Tibial nerve (tissue), 4 donors: ENCODE measurements at regions not wholly inside any gene's neighbourhood (a gene's known extent, or its start where the extent isn't known, plus 50 kb on each side); places are given as distances from the start of the nearest gene placed in this dataset.

Experiments used
- DNase-seq, 2 donors: peaks; one replicate each; pipeline ENCODE4 v3.0.0-alpha.2; 2019; ENCODE audit warnings: low spot score in 2 of 2
- H3K27ac ChIP-seq, 4 donors: fragments of 200-600 bp; sonication (generic) in 3 of 4; one replicate each; pipeline ENCODE4 v1.5.1; 2017 to 2019; ENCODE audit warnings: mild to moderate bottlenecking in 1 of 4
- H3K27me3 ChIP-seq, 2 donors: fragments of 200-600 bp; sonication (generic) in 1 of 2; one replicate each; pipeline versions ENCODE4 v1.5.1 to v1.6.0; 2017 to 2019
- H3K36me3 ChIP-seq, 3 donors: fragments of 200-600 bp; sonication (generic); one replicate each; pipeline ENCODE4 v1.5.1; 2018 to 2019
- H3K4me1 ChIP-seq, 4 donors: fragments of 200-600 bp; sonication (generic) in 3 of 4; one replicate each; pipeline ENCODE4 v1.5.1; 2017 to 2019
- H3K4me3 ChIP-seq, 4 donors: fragments of 200-600 bp; sonication (generic) in 3 of 4; one replicate each; pipeline ENCODE4 v1.5.1; 2017 to 2019; ENCODE audit warnings: mild to moderate bottlenecking in 1 of 4, moderate library complexity in 1 of 4
- H3K9me3 ChIP-seq, 4 donors: fragments of 200-600 bp; sonication (generic) in 3 of 4; one replicate each; pipeline ENCODE4 v1.5.1; 2017 to 2019
- CTCF ChIP-seq, 5 experiments: fragments of 200-600 bp in 3 of 5; fragments of 450-650 bp in 2 of 5; sonication (generic) in 3 of 5; IDR thresholded peaks; one replicate each; pipeline ENCODE4 v1.5.1; 2016 to 2019; ENCODE audit warnings: antibody characterized with exemption in 5 of 5, mild to moderate bottlenecking in 3 of 5, moderate library complexity in 2 of 5
- EP300 ChIP-seq, 2 donors: sonication (generic); formaldehyde crosslinking; IDR thresholded peaks; one replicate each; pipeline ENCODE4 v1.6.1; 2017; ENCODE audit warnings: antibody characterized with exemption in 2 of 2, mild to moderate bottlenecking in 1 of 2
- POLR2A ChIP-seq, 2 donors: fragments of 450-650 bp; IDR thresholded peaks; one replicate each; pipeline ENCODE4 v1.6.1; 2017; ENCODE audit warnings: antibody characterized with exemption in 2 of 2, mild to moderate bottlenecking in 2 of 2, moderate library complexity in 2 of 2
- WGBS, 2 donors: methylation state at CpG; one replicate each; pipeline ENCODE4 v1.1.5; 2018; 5-methylcytosine and 5-hydroxymethylcytosine counted together

DNA sequence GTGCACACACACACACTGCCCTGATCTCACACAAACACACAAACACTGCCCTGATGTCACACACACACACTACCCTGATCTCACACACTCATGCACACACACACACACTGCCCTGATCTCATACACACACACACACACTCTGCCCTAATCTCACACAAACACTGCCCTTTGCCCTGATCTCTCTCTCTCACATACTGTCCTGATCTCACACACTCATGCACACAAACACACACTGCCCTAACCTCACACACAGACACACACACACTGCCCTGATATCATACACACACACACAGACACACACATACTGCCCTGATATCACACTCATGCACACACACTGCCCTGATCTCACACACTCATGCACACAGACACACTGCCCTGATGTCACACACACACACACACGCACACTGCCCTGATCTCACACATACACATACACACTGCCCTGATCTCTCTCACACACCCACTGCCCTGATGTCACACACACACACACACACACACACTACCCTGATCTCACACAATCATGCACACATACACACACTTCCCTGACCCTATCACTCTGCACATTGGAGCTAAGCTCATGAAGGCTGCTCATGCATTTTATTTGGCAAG is 97.6 kb upstream of the DIO3 start:
- no peak overlapping the region for H3K4me3 ChIP-seq
- peaks cover 0 to 30% of the 10 kb centered on the region in 2 donors for H3K27me3 ChIP-seq
- no peak overlapping the region for H3K27ac ChIP-seq
- no peak for TF ChIP-seq CTCF (IDR thresholded peaks at IDR 0.05)
- TF ChIP-seq EP300 (IDR thresholded peaks at IDR 0.05): no peak
- no peaks in the 10 kb centered on the region for H3K9me3 ChIP-seq
- DNase-seq: no peak
- H3K4me1 ChIP-seq: peaks cover 0 to 8% (median 3%) of the 10 kb centered on the region in 4 donors
- 67 to 100% methylated on average over 1 of the region's 1 CpG for WGBS, 2 donors
- H3K36me3 ChIP-seq: no peaks in the 10 kb centered on the region

DNA sequence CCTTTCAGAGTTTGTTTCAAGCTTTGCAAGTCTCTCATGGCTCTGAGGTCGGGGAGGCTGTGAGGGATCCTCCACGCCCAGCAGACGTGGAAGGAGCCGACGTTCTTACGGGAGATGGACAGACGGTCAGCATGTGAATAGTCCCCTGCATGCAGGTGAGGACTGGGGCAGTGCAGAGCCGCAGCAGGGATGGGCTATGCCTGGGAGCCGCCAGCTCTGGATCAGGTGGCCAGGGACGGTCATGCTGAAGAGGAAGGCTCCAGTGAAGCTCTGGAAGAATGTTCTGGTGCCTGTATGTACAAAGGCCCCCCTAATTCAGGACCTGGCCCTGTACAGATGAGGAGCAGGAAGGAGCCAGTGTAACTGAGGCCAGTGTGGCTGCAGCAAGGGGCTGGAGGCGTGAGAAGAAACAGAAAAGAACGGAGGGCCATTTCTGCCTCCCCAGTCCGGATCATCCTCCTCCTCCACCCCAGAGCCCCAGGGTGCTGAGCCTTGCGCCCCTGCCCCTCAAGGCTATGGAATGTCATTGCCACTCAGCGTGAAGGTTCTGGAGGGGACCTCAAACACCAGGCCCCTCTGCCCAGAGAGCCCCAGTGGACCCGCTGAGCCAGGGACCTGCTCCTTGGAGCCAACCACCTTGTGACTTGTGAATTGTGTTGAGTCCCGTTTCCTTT is 96.8 kb upstream of the DIO3 start:
- H3K27me3 ChIP-seq: peaks cover 0 to 23% of the 10 kb centered on the region in 2 donors
- no peaks in the 10 kb centered on the region for H3K36me3 ChIP-seq
- 79 to 82% methylated on average over 17 of the region's 17 CpGs for WGBS, 2 donors
- DNase-seq: no peak
- no peak overlapping the region for H3K4me3 ChIP-seq
- no peaks in the 10 kb centered on the region for H3K9me3 ChIP-seq
- H3K27ac ChIP-seq: no peak overlapping the region
- peaks cover 0 to under 1% (median 0%) of the 10 kb centered on the region in 4 donors for H3K4me1 ChIP-seq
- TF ChIP-seq EP300 (IDR thresholded peaks at IDR 0.05): no peak
- TF ChIP-seq CTCF (IDR thresholded peaks at IDR 0.05): no peak

DNA sequence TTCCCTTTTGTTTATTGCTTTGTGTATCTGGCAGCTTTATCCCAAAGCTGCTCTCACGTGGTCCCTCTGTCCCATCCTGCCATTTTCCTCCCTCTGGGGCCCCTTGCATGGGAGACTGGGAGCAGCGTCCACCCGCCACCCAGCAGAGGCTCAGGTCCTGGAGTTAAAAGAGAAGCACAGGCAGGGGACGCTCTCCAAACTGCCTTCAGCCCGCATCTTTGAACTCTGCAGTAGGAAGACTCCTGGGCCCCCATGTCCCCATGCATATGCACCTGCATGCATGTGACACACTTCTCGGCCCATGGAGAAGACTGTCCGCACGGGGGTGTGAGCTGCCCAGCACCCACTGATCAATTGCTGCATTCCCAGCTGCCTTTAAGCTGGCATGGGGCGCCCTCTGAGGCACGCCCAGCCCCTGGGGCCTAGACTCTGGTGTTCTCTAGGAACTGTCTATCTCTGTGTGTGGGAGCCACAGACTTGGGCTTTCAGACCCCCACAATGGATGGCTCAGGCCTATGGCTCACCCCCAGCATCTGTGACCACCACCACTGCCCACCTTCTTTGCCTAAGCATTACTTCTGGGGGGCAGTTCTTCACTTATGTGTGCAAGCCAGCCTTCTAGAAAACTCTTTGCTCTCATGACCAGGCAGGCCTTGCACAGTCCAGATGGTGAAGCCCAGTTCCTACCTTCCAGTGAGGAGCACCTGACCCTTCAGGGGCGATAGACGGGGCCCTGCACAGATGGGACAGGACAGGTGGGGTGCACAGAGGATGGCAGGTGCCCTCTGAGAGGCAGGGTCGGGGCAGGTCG is 96.1 kb upstream of the DIO3 start:
- H3K27me3 ChIP-seq: peaks cover 0 to 17% of the 10 kb centered on the region in 2 donors
- H3K27ac ChIP-seq: no peak overlapping the region
- no peak overlapping the region for H3K4me3 ChIP-seq
- no peak for DNase-seq
- no peak for TF ChIP-seq EP300 (IDR thresholded peaks at IDR 0.05)
- TF ChIP-seq POLR2A (IDR thresholded peaks at IDR 0.05): no peak
- TF ChIP-seq CTCF (IDR thresholded peaks at IDR 0.05): no peak
- WGBS, 2 donors: 79 to 82% methylated on average over 10 to 14 of the region's 14 CpGs
- H3K4me1 ChIP-seq: no peaks in the 10 kb centered on the region
- H3K9me3 ChIP-seq: no peaks in the 10 kb centered on the region
- no peaks in the 10 kb centered on the region for H3K36me3 ChIP-seq

- no peaks in the 10 kb centered on the region for H3K4me1 ChIP-seq
These were observed 95.4 kb upstream of the DIO3 start for GRCh38 chr14:101465795-101466448.

More at GRCh38 chr14:101465795-101466448, 95.4 kb upstream of the DIO3 start:
- no peaks in the 10 kb centered on the region for H3K36me3 ChIP-seq
- H3K9me3 ChIP-seq: no peaks in the 10 kb centered on the region
- WGBS, 2 donors: 80 to 83% methylated on average over 9 of the region's 9 CpGs
- DNase-seq: no peak
- TF ChIP-seq EP300 (IDR thresholded peaks at IDR 0.05): no peak
- no peak for TF ChIP-seq CTCF (IDR thresholded peaks at IDR 0.05)
- TF ChIP-seq POLR2A (IDR thresholded peaks at IDR 0.05): no peak
- H3K4me3 ChIP-seq: no peak overlapping the region
- peaks cover 0 to 10% of the 10 kb centered on the region in 2 donors for H3K27me3 ChIP-seq
- H3K27ac ChIP-seq: no peak overlapping the region
